HepG2 (cell line): ENCODE measurements at regions not wholly inside any gene's neighbourhood (a gene's known extent, or its start where the extent isn't known, plus 50 kb on each side); places are given as distances from the start of the nearest gene placed in this dataset.
"Not testable (repeated sequence)": the region's sequence is repeated elsewhere in the genome, so short reads cannot be mapped to it uniquely, and the experiment has no call there.

Experiments used
- ATAC-seq: fragments of 200-7000 bp; cut with Tn5 transposase; 3 replicates; pipeline ENCODE4 v1.9.1; 2020; ENCODE audit warnings: mild to moderate bottlenecking, moderate library complexity
- BruUV-seq: library from RNA; stranded (reverse); fragments of 400-500 nt; replicated peaks from 2 replicates; lab custom pipeline; 2021; lab: Mats Ljungman, UMichigan
- CTCF ChIA-PET: fragments of 300-600 bp; formaldehyde crosslinking; extraction: SDS; loops from one replicate; lab custom pipeline; 2021; ENCODE audit warnings: low total read pairs, inconsistent platforms, low intra/inter-chr PET ratio; lab: Yijun Ruan, JAX
- POLR2A ChIA-PET: fragments of 350-600 bp; sonication (Branson Sonifier 250); formaldehyde crosslinking; loops from one replicate; lab custom pipeline; 2020; ENCODE audit warnings: antibody characterized with exemption, inconsistent platforms; lab: Yijun Ruan, JAX
- DNase-seq: peaks from one replicate; pipeline ENCODE4 v3.0.0-alpha.2; 2015; ENCODE audit warnings: low spot score
- FAIRE-seq: peaks from 3 replicates; lab custom pipeline; 2011; peaks lifted over from hg19 to GRCh38; lab: Jason Lieb, UNC
- H2AFZ ChIP-seq: one replicate; pipeline ENCODE4 v1.6.1; 2011; ENCODE audit warnings: low read length, inconsistent platforms
- H3K27ac ChIP-seq: fragments of 300-600 bp; 3 replicates; pipeline ENCODE4 v1.8.0; 2011; ENCODE audit warnings: mixed run types, mild to moderate bottlenecking, mixed read lengths, low read length, inconsistent platforms; ENCODE audit not compliant: insufficient read depth; ENCODE audit errors: extremely low read length
- H3K27me3 ChIP-seq, 2 experiments: fragments of 200-600 bp in 1 of 2; 2 replicates in 1 of 2; 3 replicates in 1 of 2; pipeline versions ENCODE4 v1.6.0 to v1.8.0; 2011; ENCODE audit warnings: low read length in 2 of 2, mild to moderate bottlenecking in 2 of 2, moderate library complexity in 2 of 2, inconsistent platforms in 1 of 2; ENCODE audit not compliant: insufficient read depth in 2 of 2, control insufficient read depth in 1 of 2
- H3K36me3 ChIP-seq, 2 experiments: fragments of 200-600 bp in 1 of 2; replicated peaks in 1 of 2; 2 replicates in 1 of 2; 3 replicates in 1 of 2; pipeline versions ENCODE4 v1.5.1 to v1.8.0; 2011; ENCODE audit warnings: low read length in 2 of 2, inconsistent platforms in 1 of 2; ENCODE audit not compliant: insufficient read depth in 2 of 2, control insufficient read depth in 1 of 2
- H3K4me1 ChIP-seq: 2 replicates; pipeline ENCODE4 v1.5.1; 2012; ENCODE audit warnings: low read length, inconsistent platforms; ENCODE audit not compliant: insufficient read depth
- H3K4me2 ChIP-seq: 2 replicates; pipeline ENCODE4 v1.6.0; 2011; ENCODE audit warnings: low read depth, low read length, inconsistent platforms
- H3K4me3 ChIP-seq, 3 experiments: fragments of 200-600 bp in 1 of 3; sonication (generic), shearing (Covaris generic) in 1 of 3; replicated peaks in 1 of 3; 2 replicates each; pipeline ENCODE4 v1.5.1; 2011 to 2016; ENCODE audit warnings: low read length in 3 of 3, inconsistent platforms in 2 of 3, low read depth in 2 of 3, mild to moderate bottlenecking in 2 of 3, control low read depth in 1 of 3, mixed read lengths in 1 of 3; ENCODE audit not compliant: insufficient read depth in 1 of 3
- H3K79me2 ChIP-seq: one replicate; pipeline ENCODE4 v1.6.1; 2011; ENCODE audit warnings: low read length, inconsistent platforms; ENCODE audit not compliant: insufficient read depth
- H3K9ac ChIP-seq: 2 replicates; pipeline ENCODE4 v1.6.0; 2011; ENCODE audit warnings: mild to moderate bottlenecking, low read depth, low read length, inconsistent platforms; ENCODE audit not compliant: insufficient read depth
- H3K9me3 ChIP-seq: 2 replicates; pipeline ENCODE4 v1.5.1; 2012; ENCODE audit warnings: mild to moderate bottlenecking, low read length
- H4K20me1 ChIP-seq: 2 replicates; pipeline ENCODE4 v1.6.0; 2011; ENCODE audit warnings: inconsistent platforms, mild to moderate bottlenecking, low read length, moderate library complexity; ENCODE audit not compliant: insufficient read depth
- ESRRA ChIP-seq: sonication (generic); formaldehyde crosslinking; IDR thresholded peaks from 2 replicates; pipeline ENCODE4 v1.5.1; 2020; ENCODE audit warnings: mild to moderate bottlenecking, low read depth, missing genetic modification reagents
- FIP1L1 ChIP-seq: fragments of 200-400 bp; formaldehyde crosslinking; IDR thresholded peaks from 2 replicates; pipeline ENCODE4 v1.6.1; 2018; ENCODE audit warnings: low read depth, mild to moderate bottlenecking, low read length, moderate library complexity, borderline replicate concordance; ENCODE audit not compliant: insufficient read depth
- FOXP1 ChIP-seq, 2 experiments: fragments of 450-650 bp in 1 of 2; IDR thresholded peaks; 2 replicates each; pipeline ENCODE4 v1.6.1; 2017 to 2018; ENCODE audit warnings: antibody characterized with exemption in 1 of 2
- HIVEP1 ChIP-seq: sonication (generic); formaldehyde crosslinking; IDR thresholded peaks from 2 replicates; pipeline ENCODE4 v1.4.0; 2020; ENCODE audit warnings: mild to moderate bottlenecking, missing genetic modification reagents
- YY1 ChIP-seq: IDR thresholded peaks from 2 replicates; pipeline ENCODE4 v1.6.1; 2011; ENCODE audit warnings: low read length, low read depth, moderate library complexity, mild to moderate bottlenecking; ENCODE audit not compliant: insufficient read depth, insufficient replicate concordance
- ZNF232 ChIP-seq: sonication (generic); formaldehyde crosslinking; IDR thresholded peaks from 2 replicates; pipeline ENCODE4 v1.4.0; 2020; ENCODE audit warnings: missing genetic modification reagents, borderline replicate concordance
- ZNF431 ChIP-seq: sonication (generic); formaldehyde crosslinking; IDR thresholded peaks from 2 replicates; pipeline ENCODE4 v1.9.0; 2022; ENCODE audit warnings: missing genetic modification reagents, low read depth, mild to moderate bottlenecking, borderline replicate concordance
- WGBS: methylation state at CpG from one replicate; pipeline ENCODE4 v1.1.6; 2017; ENCODE audit warnings: low lambda C conversion rate; 5-methylcytosine and 5-hydroxymethylcytosine counted together
- in situ Hi-C: cut with HindIII; loops from 2 replicates; pipeline ENCODE4 v1.10.0; 2017; ENCODE audit warnings: low pct_unique_long_range_greater_than_20kb; ENCODE audit not compliant: extremely low pct_ligation_motif_present
- intact Hi-C: fragments of 100-400 bp; cut with micrococcal nuclease; formaldehyde crosslinking; loops from one replicate; pipeline ENCODE4 v1.10.0; 2022; ENCODE audit not compliant: unreplicated experiment
- TF ChIP-seq, protein P1 (sequence below): sonication (generic); formaldehyde crosslinking; IDR thresholded peaks from 2 replicates; pipeline ENCODE4 v1.5.1; 2020; ENCODE audit warnings: missing genetic modification reagents, mild to moderate bottlenecking, borderline replicate concordance
- TF ChIP-seq, protein P2 (sequence below): IDR thresholded peaks from 2 replicates; pipeline ENCODE4 v1.6.1; 2016; ENCODE audit warnings: low read depth, borderline replicate concordance
- TF ChIP-seq, protein P3 (sequence below): IDR thresholded peaks from 2 replicates; pipeline ENCODE4 v1.6.1; 2016; ENCODE audit warnings: low read depth, missing genetic modification reagents, missing compliant biosample characterization

DNA sequence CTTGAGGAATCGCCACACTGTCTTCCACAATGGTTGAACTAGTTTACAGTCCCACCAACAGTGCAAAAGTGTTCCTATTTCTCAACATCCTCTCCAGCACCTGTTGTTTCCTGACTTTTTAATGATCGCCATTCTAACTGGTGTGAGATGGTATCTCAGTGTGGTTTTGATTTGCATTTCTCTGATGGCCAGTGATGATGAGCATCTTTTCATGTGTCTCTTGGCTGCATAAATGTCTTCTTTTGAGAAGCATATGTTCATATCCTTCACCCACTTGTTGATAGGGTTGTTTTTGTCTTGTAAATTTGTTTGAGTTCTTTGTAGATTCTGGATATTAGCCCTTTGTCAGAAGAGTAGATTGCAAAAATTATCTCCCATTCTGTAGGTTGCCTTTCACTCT, 309.3 kb upstream of the NFIA start:
- H3K4me3 ChIP-seq, in situ Hi-C loops: not testable (repeated sequence)
- WGBS, result 50% methylated on average over 2 of the region's 2 CpGs

DNA sequence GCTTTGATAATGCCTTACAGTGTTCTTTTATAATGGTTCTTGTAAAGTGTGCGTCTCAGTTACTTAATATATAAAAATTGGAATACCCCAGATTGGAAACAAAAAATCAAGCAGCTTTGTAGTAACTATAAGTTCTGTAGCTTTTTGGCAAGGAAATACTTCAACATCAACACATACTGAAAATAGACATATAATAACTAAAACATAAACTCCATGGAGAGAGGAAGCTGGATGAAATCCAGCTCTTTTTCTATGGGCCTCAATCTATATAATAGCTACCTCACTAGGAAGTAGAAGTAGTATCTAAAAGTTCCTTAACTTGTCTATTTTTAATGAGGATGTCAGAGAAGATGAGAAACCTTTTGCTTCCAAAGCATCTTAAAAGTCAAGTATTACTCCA, 313.3 kb upstream of the NFIA start:
- H3K27me3 ChIP-seq, result no peaks in the 10 kb centered on the region
- in situ Hi-C loops, result loop anchor here (5.0 kb wide), 1 partner anchor 487 kb away; no protein-coding TSS in a partner anchor
- CTCF ChIA-PET, result no interaction called here
- FAIRE-seq (no peak), ATAC-seq (no peak), DNase-seq (no peak)
- POLR2A ChIA-PET, result no interaction called here
- intact Hi-C loops, result loop anchor here (10.0 kb wide), 1 partner anchor 794 kb away; no protein-coding TSS in a partner anchor
- H3K9me3 ChIP-seq, result no peaks in the 10 kb centered on the region
- no peaks in the 10 kb centered on the region for H3K36me3 ChIP-seq
- 54% methylated on average over 1 of the region's 1 CpG for WGBS
- H3K4me2 ChIP-seq, result no peak overlapping the region
- H3K9ac ChIP-seq, result no peak overlapping the region
- no peaks in the 10 kb centered on the region for H3K4me1 ChIP-seq
- no peak overlapping the region for H3K27ac ChIP-seq
- H3K4me3 ChIP-seq, result no peak overlapping the region
- BruUV-seq, result no TSS peak
- no peaks in the 10 kb centered on the region for H4K20me1 ChIP-seq
- H3K79me2 ChIP-seq, result no peaks in the 10 kb centered on the region
- no peak overlapping the region for H2AFZ ChIP-seq
- TF ChIP-seq ESRRA (CRISPR knock-in tag) (no peak), HIVEP1 (CRISPR knock-in tag) (no peak), FIP1L1 (no peak), YY1 (no peak), ZNF431 (CRISPR knock-in tag) (no peak), FOXP1 (IDR thresholded peaks at IDR 0.05) (no peak), FOXP1 (CRISPR knock-in tag; IDR thresholded peaks at IDR 0.05) (no peak), ZNF232 (CRISPR knock-in tag) (no peak)
- TF ChIP-seq, protein P1, sequence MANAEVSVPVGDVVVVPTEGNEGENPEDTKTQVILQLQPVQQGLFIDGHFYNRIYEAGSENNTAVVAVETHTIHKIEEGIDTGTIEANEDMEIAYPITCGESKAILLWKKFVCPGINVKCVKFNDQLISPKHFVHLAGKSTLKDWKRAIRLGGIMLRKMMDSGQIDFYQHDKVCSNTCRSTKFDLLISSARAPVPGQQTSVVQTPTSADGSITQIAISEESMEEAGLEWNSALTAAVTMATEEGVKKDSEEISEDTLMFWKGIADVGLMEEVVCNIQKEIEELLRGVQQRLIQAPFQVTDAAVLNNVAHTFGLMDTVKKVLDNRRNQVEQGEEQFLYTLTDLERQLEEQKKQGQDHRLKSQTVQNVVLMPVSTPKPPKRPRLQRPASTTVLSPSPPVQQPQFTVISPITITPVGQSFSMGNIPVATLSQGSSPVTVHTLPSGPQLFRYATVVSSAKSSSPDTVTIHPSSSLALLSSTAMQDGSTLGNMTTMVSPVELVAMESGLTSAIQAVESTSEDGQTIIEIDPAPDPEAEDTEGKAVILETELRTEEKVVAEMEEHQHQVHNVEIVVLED, result no peak
- TF ChIP-seq, protein P2, sequence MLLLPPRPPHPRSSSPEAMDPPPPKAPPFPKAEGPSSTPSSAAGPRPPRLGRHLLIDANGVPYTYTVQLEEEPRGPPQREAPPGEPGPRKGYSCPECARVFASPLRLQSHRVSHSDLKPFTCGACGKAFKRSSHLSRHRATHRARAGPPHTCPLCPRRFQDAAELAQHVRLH (CRISPR knock-in tag), result no peak
- TF ChIP-seq, protein P3, sequence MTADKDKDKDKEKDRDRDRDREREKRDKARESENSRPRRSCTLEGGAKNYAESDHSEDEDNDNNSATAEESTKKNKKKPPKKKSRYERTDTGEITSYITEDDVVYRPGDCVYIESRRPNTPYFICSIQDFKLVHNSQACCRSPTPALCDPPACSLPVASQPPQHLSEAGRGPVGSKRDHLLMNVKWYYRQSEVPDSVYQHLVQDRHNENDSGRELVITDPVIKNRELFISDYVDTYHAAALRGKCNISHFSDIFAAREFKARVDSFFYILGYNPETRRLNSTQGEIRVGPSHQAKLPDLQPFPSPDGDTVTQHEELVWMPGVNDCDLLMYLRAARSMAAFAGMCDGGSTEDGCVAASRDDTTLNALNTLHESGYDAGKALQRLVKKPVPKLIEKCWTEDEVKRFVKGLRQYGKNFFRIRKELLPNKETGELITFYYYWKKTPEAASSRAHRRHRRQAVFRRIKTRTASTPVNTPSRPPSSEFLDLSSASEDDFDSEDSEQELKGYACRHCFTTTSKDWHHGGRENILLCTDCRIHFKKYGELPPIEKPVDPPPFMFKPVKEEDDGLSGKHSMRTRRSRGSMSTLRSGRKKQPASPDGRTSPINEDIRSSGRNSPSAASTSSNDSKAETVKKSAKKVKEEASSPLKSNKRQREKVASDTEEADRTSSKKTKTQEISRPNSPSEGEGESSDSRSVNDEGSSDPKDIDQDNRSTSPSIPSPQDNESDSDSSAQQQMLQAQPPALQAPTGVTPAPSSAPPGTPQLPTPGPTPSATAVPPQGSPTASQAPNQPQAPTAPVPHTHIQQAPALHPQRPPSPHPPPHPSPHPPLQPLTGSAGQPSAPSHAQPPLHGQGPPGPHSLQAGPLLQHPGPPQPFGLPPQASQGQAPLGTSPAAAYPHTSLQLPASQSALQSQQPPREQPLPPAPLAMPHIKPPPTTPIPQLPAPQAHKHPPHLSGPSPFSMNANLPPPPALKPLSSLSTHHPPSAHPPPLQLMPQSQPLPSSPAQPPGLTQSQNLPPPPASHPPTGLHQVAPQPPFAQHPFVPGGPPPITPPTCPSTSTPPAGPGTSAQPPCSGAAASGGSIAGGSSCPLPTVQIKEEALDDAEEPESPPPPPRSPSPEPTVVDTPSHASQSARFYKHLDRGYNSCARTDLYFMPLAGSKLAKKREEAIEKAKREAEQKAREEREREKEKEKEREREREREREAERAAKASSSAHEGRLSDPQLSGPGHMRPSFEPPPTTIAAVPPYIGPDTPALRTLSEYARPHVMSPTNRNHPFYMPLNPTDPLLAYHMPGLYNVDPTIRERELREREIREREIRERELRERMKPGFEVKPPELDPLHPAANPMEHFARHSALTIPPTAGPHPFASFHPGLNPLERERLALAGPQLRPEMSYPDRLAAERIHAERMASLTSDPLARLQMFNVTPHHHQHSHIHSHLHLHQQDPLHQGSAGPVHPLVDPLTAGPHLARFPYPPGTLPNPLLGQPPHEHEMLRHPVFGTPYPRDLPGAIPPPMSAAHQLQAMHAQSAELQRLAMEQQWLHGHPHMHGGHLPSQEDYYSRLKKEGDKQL (CRISPR knock-in tag), result no peak

More for the DNA sequence above, 309.3 kb upstream of the NFIA start:
- H3K4me2 ChIP-seq, DNase-seq, H2AFZ ChIP-seq, H3K9me3 ChIP-seq, FAIRE-seq, H3K27ac ChIP-seq, H3K9ac ChIP-seq, H3K79me2 ChIP-seq, H3K36me3 ChIP-seq, intact Hi-C loops, BruUV-seq, ATAC-seq, H3K4me1 ChIP-seq, H3K27me3 ChIP-seq, POLR2A ChIA-PET, H4K20me1 ChIP-seq, CTCF ChIA-PET: not testable (repeated sequence)
